GM23248 (cell line): ENCODE measurements at regions not wholly inside any gene's neighbourhood (a gene's known extent, or its start where the extent isn't known, plus 50 kb on each side); places are given as distances from the start of the nearest gene placed in this dataset.

ENCODE experiments used
- EZH2 ChIP-seq: fragments of 200-600 bp; sonication (generic); IDR thresholded peaks from 2 replicates; pipeline ENCODE4 v1.6.1; 2018; ENCODE audit warnings: antibody characterized with exemption, mild to moderate bottlenecking; ENCODE audit not compliant: insufficient read depth, poor library complexity, severe bottlenecking
- EZH2phosphoT487 ChIP-seq: fragments of 200-600 bp; sonication (generic); IDR thresholded peaks from 2 replicates; pipeline ENCODE4 v1.6.1; 2018; ENCODE audit warnings: antibody characterized with exemption, moderate library complexity, mild to moderate bottlenecking, low read depth; ENCODE audit not compliant: insufficient read depth

GRCh38 chr6:73989428-73989827 is 293.4 kb downstream of the CD109 start:
- TF ChIP-seq EZH2: no peak
- TF ChIP-seq EZH2phosphoT487: no peak
